ENCODE measurements at regions not wholly inside any gene's neighbourhood (a gene's known extent, or its start where the extent isn't known, plus 50 kb on each side); places are given as distances from the start of the nearest gene placed in this dataset.

DNA sequence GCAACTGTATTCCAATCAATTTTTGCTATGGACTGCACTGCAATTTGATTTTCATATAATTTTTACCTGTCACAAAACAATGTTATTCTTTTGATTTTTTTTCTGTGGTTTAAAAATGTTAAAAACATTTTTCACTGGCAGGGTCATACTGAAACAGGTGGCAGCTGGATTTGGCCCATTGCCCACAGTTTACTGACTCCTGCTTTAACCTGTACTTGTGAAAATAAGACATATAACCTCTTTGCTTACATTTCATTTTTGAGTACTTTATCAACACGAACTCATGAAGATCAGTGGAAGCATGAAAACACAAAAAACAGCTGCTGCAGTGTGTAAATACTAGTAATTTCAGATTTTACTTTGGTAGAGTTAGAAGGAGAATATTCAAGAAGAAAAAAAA is 313.1 kb downstream of the WDR72 start:
- Histone ChIP-seq H3K27ac (no peak overlapping the region), H3K27me3 (ENCODE audit: low read depth) (no peaks in the 10 kb centered on the region), H3K4me3 (no peak overlapping the region), H3K9me3 (no peaks in the 10 kb centered on the region), H3K4me1 (no peaks in the 10 kb centered on the region), H3K36me3 (no peaks in the 10 kb centered on the region)
- DNase-seq, result no peak
- TF ChIP-seq, protein P1, sequence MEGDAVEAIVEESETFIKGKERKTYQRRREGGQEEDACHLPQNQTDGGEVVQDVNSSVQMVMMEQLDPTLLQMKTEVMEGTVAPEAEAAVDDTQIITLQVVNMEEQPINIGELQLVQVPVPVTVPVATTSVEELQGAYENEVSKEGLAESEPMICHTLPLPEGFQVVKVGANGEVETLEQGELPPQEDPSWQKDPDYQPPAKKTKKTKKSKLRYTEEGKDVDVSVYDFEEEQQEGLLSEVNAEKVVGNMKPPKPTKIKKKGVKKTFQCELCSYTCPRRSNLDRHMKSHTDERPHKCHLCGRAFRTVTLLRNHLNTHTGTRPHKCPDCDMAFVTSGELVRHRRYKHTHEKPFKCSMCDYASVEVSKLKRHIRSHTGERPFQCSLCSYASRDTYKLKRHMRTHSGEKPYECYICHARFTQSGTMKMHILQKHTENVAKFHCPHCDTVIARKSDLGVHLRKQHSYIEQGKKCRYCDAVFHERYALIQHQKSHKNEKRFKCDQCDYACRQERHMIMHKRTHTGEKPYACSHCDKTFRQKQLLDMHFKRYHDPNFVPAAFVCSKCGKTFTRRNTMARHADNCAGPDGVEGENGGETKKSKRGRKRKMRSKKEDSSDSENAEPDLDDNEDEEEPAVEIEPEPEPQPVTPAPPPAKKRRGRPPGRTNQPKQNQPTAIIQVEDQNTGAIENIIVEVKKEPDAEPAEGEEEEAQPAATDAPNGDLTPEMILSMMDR (IDR thresholded peaks at IDR 0.05), result no peak
- intact Hi-C loops (cut with DNase I), result no loop called here
- no peak for ATAC-seq

DNA sequence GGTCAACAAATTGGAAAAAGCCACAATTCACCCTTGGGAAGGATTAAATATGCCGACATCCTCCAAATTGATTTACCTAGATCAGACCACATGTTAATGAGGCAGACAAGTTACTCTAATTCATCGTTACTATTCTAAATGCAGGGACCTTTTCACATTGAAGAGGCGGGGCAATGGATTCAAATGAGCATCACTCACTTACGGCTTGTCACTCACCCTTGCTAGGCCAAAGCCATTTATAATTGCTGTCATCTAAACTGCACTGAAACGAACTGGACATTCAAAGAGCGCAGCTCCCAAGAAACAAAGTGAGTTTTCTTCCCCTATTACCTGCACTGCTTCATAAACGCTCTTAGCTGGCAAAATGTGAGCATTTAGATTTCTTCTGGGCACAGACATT is 313.9 kb downstream of the WDR72 start:
- no peaks in the 10 kb centered on the region for H3K27me3 ChIP-seq (ENCODE audit: low read depth)
- no peaks in the 10 kb centered on the region for H3K36me3 ChIP-seq
- H3K9me3 ChIP-seq, result no peaks in the 10 kb centered on the region
- no peaks in the 10 kb centered on the region for H3K4me1 ChIP-seq
- H3K4me3 ChIP-seq, result no peak overlapping the region
- DNase-seq (no peak), ATAC-seq (no peak)
- H3K27ac ChIP-seq, result no peak overlapping the region
- intact Hi-C loops (cut with DNase I), result no loop called here
- TF ChIP-seq, protein P1 (IDR thresholded peaks at IDR 0.05), result no peak

DNA sequence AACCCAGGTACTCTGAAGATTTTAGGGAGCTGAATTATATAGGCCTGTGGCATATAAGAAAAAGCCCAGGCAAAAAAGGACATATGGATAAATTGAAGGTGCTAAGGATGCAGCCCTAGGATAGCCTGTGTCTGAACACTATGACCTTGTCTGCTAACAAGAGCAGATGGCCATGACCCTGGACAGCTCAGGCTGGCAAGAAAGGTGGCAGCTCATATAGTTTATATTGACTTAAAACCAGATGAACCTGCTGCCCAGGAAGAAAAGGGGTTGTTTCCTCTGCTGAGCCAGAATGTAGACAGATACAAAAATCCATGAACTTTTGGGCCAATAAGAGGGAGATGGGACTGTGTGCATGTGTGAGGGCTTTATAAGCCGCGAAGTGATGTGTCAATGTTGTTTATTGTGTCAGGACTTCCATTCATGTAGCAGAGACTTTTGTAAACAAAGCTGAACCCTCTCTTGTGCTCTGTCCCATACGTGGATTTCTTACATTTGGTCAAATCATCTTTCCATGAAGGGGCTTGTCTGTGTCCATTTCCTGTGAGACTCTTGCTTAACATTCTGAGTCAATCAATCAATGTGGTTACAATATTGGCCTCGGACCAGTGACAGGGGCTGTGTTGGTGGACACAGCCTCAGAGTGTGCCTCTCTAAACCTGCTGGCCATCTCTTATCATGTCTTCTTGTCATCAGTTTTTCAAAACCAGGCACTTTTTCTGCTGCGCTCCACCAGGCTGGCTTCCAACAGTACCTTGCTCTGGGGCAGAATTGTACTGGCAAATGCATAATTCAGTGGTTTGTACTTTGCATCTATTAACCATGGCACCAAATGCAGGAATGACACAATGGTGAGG is 321.2 kb downstream of the WDR72 start:
- TF ChIP-seq, protein P1 (IDR thresholded peaks at IDR 0.05), result no peak
- intact Hi-C loops (cut with DNase I), result no loop called here
- no peak for ATAC-seq

DNA sequence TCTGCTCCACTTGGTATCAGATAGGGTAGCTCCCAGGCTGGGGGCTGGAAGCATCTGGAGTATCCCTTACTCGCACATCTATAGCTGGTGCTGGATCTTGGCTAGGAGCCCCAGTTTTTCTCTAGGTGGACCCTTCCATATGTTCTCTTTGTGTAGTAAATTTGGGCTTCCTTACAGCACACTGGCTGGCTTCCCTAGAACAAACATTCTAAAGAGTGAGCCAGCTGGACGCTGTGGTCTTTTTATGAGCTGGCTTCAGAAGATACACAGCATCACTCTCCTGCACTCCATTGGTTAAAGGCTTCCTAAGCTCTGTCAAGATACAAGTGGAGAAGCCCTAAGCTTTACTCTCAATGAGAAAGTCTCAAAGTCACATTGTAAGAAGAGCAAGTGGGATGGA is 322.1 kb downstream of the WDR72 start:
- TF ChIP-seq, protein P1 (IDR thresholded peaks at IDR 0.05), result no peak
- intact Hi-C loops (cut with DNase I), result no loop called here
- no peaks in the 10 kb centered on the region for H3K36me3 ChIP-seq
- no peaks in the 10 kb centered on the region for H3K27me3 ChIP-seq (ENCODE audit: low read depth)
- DNase-seq (no peak), ATAC-seq (no peak)
- no peaks in the 10 kb centered on the region for H3K4me1 ChIP-seq
- no peak overlapping the region for H3K4me3 ChIP-seq
- no peaks in the 10 kb centered on the region for H3K9me3 ChIP-seq
- no peak overlapping the region for H3K27ac ChIP-seq

More for the DNA sequence above, 321.2 kb downstream of the WDR72 start:
- H3K36me3 ChIP-seq, result no peaks in the 10 kb centered on the region
- H3K4me1 ChIP-seq, result no peaks in the 10 kb centered on the region
- no peak for DNase-seq
- no peak overlapping the region for H3K27ac ChIP-seq
- H3K27me3 ChIP-seq (ENCODE audit: low read depth), result no peaks in the 10 kb centered on the region
- no peaks in the 10 kb centered on the region for H3K9me3 ChIP-seq
- H3K4me3 ChIP-seq, result no peak overlapping the region

DNA sequence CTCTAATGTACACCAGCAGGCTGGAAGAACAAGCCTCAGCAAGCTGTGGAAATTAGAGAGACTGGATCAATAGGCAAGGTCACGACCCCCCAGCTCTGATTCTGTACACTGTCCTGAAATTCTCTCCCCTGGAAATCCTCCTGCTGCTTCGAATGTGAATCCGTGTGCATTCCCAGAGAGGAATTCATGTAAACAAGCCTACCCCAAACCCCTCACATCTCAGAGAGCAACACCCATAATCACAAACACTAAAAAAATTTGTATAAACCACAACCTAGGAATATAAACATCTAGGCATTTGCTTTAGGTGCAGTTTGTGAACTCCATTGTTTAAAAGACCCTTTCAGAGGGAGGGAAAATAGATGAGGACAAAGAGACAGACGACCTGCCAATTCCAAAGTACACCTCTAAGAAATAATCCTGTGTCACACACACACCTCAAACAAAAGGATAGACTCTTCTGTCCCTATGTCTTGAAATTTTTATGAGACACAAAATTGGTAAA is 325.2 kb downstream of the WDR72 start:
- intact Hi-C loops (cut with DNase I), result no loop called here
- no peaks in the 10 kb centered on the region for H3K4me1 ChIP-seq
- no peak for ATAC-seq
- TF ChIP-seq, protein P1 (IDR thresholded peaks at IDR 0.05), result no peak
- no peaks in the 10 kb centered on the region for H3K9me3 ChIP-seq
- H3K36me3 ChIP-seq, result no peaks in the 10 kb centered on the region
- no peak for DNase-seq
- no peak overlapping the region for H3K27ac ChIP-seq
- H3K27me3 ChIP-seq (ENCODE audit: low read depth), result no peaks in the 10 kb centered on the region
- H3K4me3 ChIP-seq, result no peak overlapping the region

Data from lower lobe of right lung (tissue), 2 donors.